ENCODE measurements at regions not wholly inside any gene's neighbourhood (a gene's known extent, or its start where the extent isn't known, plus 50 kb on each side); places are given as distances from the start of the nearest gene placed in this dataset.

GRCh38 chr2:230654057-230654456, 58.6 kb upstream of the CAB39 start:
- no peak overlapping the region for H3K9ac ChIP-seq (replicated peaks; ENCODE audit: extremely low read depth, insufficient read depth, low read length)
- ChIA-PET CTCF (no interaction called here), POLR2A (no interaction called here)
- intact Hi-C loops (cut with micrococcal nuclease), result no loop called here
- no peaks in the 10 kb centered on the region for H3K9me3 ChIP-seq (replicated peaks; ENCODE audit: control insufficient read depth, insufficient read depth, low read length)
- no peak overlapping the region for H3K4me3 ChIP-seq (replicated peaks in 1 of 3; ENCODE audit: insufficient read depth in 1 of 3, low read depth in 1 of 3, low read length in 3 of 3)
- no peaks in the 10 kb centered on the region for H3K9me1 ChIP-seq (replicated peaks; ENCODE audit: control insufficient read depth, extremely low read depth, insufficient read depth, low read length)
- no peak overlapping the region for H3K4me2 ChIP-seq (ENCODE audit: insufficient read depth, low read length)
- no peak overlapping the region for H3K27ac ChIP-seq (ENCODE audit: insufficient read depth, low read depth, low read length)
- H3K36me3 ChIP-seq (ENCODE audit: control insufficient read depth in 2 of 2, extremely low read depth in 1 of 2, insufficient read depth in 2 of 2, low read length in 2 of 2), result no peaks in the 10 kb centered on the region
- FAIRE-seq (no peak), DNase-seq (ENCODE audit: low read depth, low spot score) (no peak)
- dilution Hi-C loops (cut with MboI; ENCODE audit: extremely low pct_ligation_motif_present, low sequenced_read_pairs), result no loop called here
- H2AFZ ChIP-seq (ENCODE audit: low read depth, low read length), result no peak overlapping the region
- no peak for TF ChIP-seq JUN (IDR thresholded peaks at IDR 0.05; ENCODE audit: borderline replicate concordance, insufficient read depth, insufficient read length, low read depth)
- H3K4me1 ChIP-seq (ENCODE audit: control insufficient read depth, extremely low read depth, insufficient read depth, low read length), result no peaks in the 10 kb centered on the region
- no peaks in the 10 kb centered on the region for H4K20me1 ChIP-seq (replicated peaks; ENCODE audit: control insufficient read depth, extremely low read depth, insufficient read depth, low read length)
- no peaks in the 10 kb centered on the region for H3K79me2 ChIP-seq (ENCODE audit: control insufficient read depth, insufficient read depth, low read length)
- BruUV-seq (replicated peaks), result no TSS peak
- no peaks in the 10 kb centered on the region for H3K27me3 ChIP-seq (ENCODE audit: control insufficient read depth in 2 of 2, insufficient read depth in 2 of 2, low read length in 2 of 2)

- Histone ChIP-seq H3K9ac (replicated peaks; ENCODE audit: extremely low read depth, insufficient read depth, low read length) (no peak overlapping the region), H3K27me3 (ENCODE audit: control insufficient read depth in 2 of 2, insufficient read depth in 2 of 2, low read length in 2 of 2) (no peaks in the 10 kb centered on the region), H3K36me3 (ENCODE audit: control insufficient read depth in 2 of 2, extremely low read depth in 1 of 2, insufficient read depth in 2 of 2, low read length in 2 of 2) (no peaks in the 10 kb centered on the region), H3K9me3 (replicated peaks; ENCODE audit: control insufficient read depth, insufficient read depth, low read length) (no peaks in the 10 kb centered on the region), H3K4me3 (replicated peaks in 1 of 3; ENCODE audit: insufficient read depth in 1 of 3, low read depth in 1 of 3, low read length in 3 of 3) (no peak overlapping the region), H3K79me2 (ENCODE audit: control insufficient read depth, insufficient read depth, low read length) (no peaks in the 10 kb centered on the region), H2AFZ (ENCODE audit: low read depth, low read length) (no peak overlapping the region), H3K9me1 (replicated peaks; ENCODE audit: control insufficient read depth, extremely low read depth, insufficient read depth, low read length) (no peaks in the 10 kb centered on the region), H3K4me1 (ENCODE audit: control insufficient read depth, extremely low read depth, insufficient read depth, low read length) (peaks cover 4% of the 10 kb centered on the region), H4K20me1 (replicated peaks; ENCODE audit: control insufficient read depth, extremely low read depth, insufficient read depth, low read length) (no peaks in the 10 kb centered on the region), H3K4me2 (ENCODE audit: insufficient read depth, low read length) (no peak overlapping the region), H3K27ac (ENCODE audit: insufficient read depth, low read depth, low read length) (no peak overlapping the region)
- FAIRE-seq (no peak), DNase-seq (ENCODE audit: low read depth, low spot score) (no peak)
- ChIA-PET POLR2A (no interaction called here), CTCF (interaction anchor here (1.2 kb wide), 2 partner anchors 14 to 141 kb away, joined by 4 to 6 read pairs; no protein-coding TSS in a partner anchor)
- dilution Hi-C loops (cut with MboI; ENCODE audit: extremely low pct_ligation_motif_present, low sequenced_read_pairs) (no loop called here), intact Hi-C loops (cut with micrococcal nuclease) (no loop called here)
- no TSS peak for BruUV-seq (replicated peaks)
- TF ChIP-seq POLR2AphosphoS5 (IDR thresholded peaks at IDR 0.05; ENCODE audit: insufficient read depth, low read depth, low read length), result no peak
These were observed 55.2 kb upstream of the CAB39 start for GRCh38 chr2:230657462-230657861.
